ENCODE measurements at regions not wholly inside any gene's neighbourhood (a gene's known extent, or its start where the extent isn't known, plus 50 kb on each side); places are given as distances from the start of the nearest gene placed in this dataset.

- POLR2A ChIA-PET: no interaction called here
- CTCF ChIA-PET: interaction anchor here (0.6 kb wide), 1 partner anchor 219 kb away, joined by 5 read pairs; no protein-coding TSS in a partner anchor
These were observed 130.5 kb downstream of the CEBPB start for GRCh38 chr20:50320901-50321796.

- ChIA-PET POLR2A (no interaction called here), CTCF (interaction anchor here (0.6 kb wide), 1 partner anchor 218 kb away, joined by 5 read pairs; no protein-coding TSS in a partner anchor)
These were observed 131.3 kb downstream of the CEBPB start for GRCh38 chr20:50321797-50322480.

GRCh38 chr20:50322703-50323131 lies 132.1 kb downstream of the CEBPB start:
- ChIA-PET POLR2A (no interaction called here), CTCF (no interaction called here)

- CTCF ChIA-PET: no interaction called here
- POLR2A ChIA-PET: interaction anchor here (0.5 kb wide), 1 partner anchor 132 kb away, joined by 3 read pairs; no protein-coding TSS in a partner anchor
These were observed 132.6 kb downstream of the CEBPB start for GRCh38 chr20:50323209-50323608.

GRCh38 chr20:50323777-50324775 lies 133.4 kb downstream of the CEBPB start:
- ChIA-PET POLR2A (interaction anchor here (0.5 kb wide), 1 partner anchor 131 kb away, joined by 3 read pairs; no protein-coding TSS in a partner anchor), CTCF (no interaction called here)

- ChIA-PET CTCF (no interaction called here), POLR2A (no interaction called here)
These were observed 134.6 kb downstream of the CEBPB start for GRCh38 chr20:50325215-50325614.

GRCh38 chr20:50325651-50326050 lies 135.0 kb downstream of the CEBPB start:
- CTCF ChIA-PET: no interaction called here

GRCh38 chr20:50327666-50328065 lies 137.0 kb downstream of the CEBPB start:
- POLR2A ChIA-PET: no interaction called here
- CTCF ChIA-PET: interaction anchor here (1.1 kb wide), 1 partner anchor 137 kb away, joined by 3 read pairs; no protein-coding TSS in a partner anchor

More at GRCh38 chr20:50325651-50326050, 135.0 kb downstream of the CEBPB start:
- POLR2A ChIA-PET: no interaction called here

- ChIA-PET POLR2A (no interaction called here), CTCF (interaction anchor here (1.1 to 1.2 kb wide), 2 partner anchors 125 to 136 kb away, joined by 3 read pairs; no protein-coding TSS in a partner anchor)
These were observed 137.8 kb downstream of the CEBPB start for GRCh38 chr20:50328222-50328979.

GRCh38 chr20:50328996-50329898 lies 138.6 kb downstream of the CEBPB start:
- CTCF ChIA-PET: interaction anchor here (0.6 to 1.2 kb wide), 4 partner anchors 126 to 399 kb away, joined by 3 read pairs; no protein-coding TSS in a partner anchor
- POLR2A ChIA-PET: interaction anchor here (0.6 to 0.7 kb wide), 2 partner anchors 293 to 350 kb away, joined by 6 read pairs; no protein-coding TSS in a partner anchor

GRCh38 chr20:50329981-50330503 lies 139.4 kb downstream of the CEBPB start:
- ChIA-PET CTCF (interaction anchor here (0.6 kb wide), 2 partner anchors 306 to 400 kb away, joined by 3 read pairs; no protein-coding TSS in a partner anchor), POLR2A (no interaction called here)

GRCh38 chr20:50330504-50331313 lies 140.1 kb downstream of the CEBPB start:
- CTCF ChIA-PET: no interaction called here

GRCh38 chr20:50331469-50332363 lies 141.1 kb downstream of the CEBPB start:
- CTCF ChIA-PET: no interaction called here

More at GRCh38 chr20:50330504-50331313, 140.1 kb downstream of the CEBPB start:
- POLR2A ChIA-PET: no interaction called here

GRCh38 chr20:50332491-50332980 lies 141.9 kb downstream of the CEBPB start:
- ChIA-PET CTCF (no interaction called here), POLR2A (no interaction called here)

More at GRCh38 chr20:50331469-50332363, 141.1 kb downstream of the CEBPB start:
- POLR2A ChIA-PET: no interaction called here

GRCh38 chr20:50333131-50333670 lies 142.6 kb downstream of the CEBPB start:
- ChIA-PET CTCF (no interaction called here), POLR2A (no interaction called here)
